Neuronal stem cell (in vitro differentiated cells): ENCODE measurements at regions not wholly inside any gene's neighbourhood (a gene's known extent, or its start where the extent isn't known, plus 50 kb on each side); places are given as distances from the start of the nearest gene placed in this dataset.

Source experiments
- DNase-seq: peaks from one replicate; pipeline ENCODE4 v3.0.0-alpha.2; 2013; ENCODE audit warnings: low spot score
- H2AFZ ChIP-seq: one replicate; pipeline ENCODE4 v1.6.1; 2013; ENCODE audit warnings: mild to moderate bottlenecking, low read length, inconsistent platforms
- H2AK5ac ChIP-seq: 2 replicates; pipeline ENCODE4 v1.6.1; 2013; ENCODE audit warnings: low read depth, mild to moderate bottlenecking, inconsistent platforms, low read length, moderate library complexity, mixed read lengths
- H2BK120ac ChIP-seq: 2 replicates; pipeline ENCODE4 v1.6.1; 2013; ENCODE audit warnings: low read depth, mild to moderate bottlenecking, inconsistent platforms, low read length, moderate library complexity, mixed read lengths
- H2BK12ac ChIP-seq: one replicate; pipeline ENCODE4 v1.6.1; 2013; ENCODE audit warnings: low read length, inconsistent platforms
- H2BK15ac ChIP-seq: 2 replicates; pipeline ENCODE4 v1.6.1; 2013; ENCODE audit warnings: mild to moderate bottlenecking, low read length, inconsistent platforms, mixed read lengths
- H2BK5ac ChIP-seq: one replicate; pipeline ENCODE4 v1.6.1; 2013; ENCODE audit warnings: inconsistent platforms, mild to moderate bottlenecking, low read length, moderate library complexity
- H3K14ac ChIP-seq: one replicate; pipeline ENCODE4 v1.6.1; 2013; ENCODE audit warnings: low read length, inconsistent platforms
- H3K18ac ChIP-seq: 2 replicates; pipeline ENCODE4 v1.6.1; 2013; ENCODE audit warnings: low read length, inconsistent platforms
- H3K23ac ChIP-seq: 2 replicates; pipeline ENCODE4 v1.6.1; 2013; ENCODE audit warnings: low read depth, mild to moderate bottlenecking, mixed read lengths, low read length, inconsistent platforms; ENCODE audit not compliant: poor library complexity
- H3K27ac ChIP-seq: replicated peaks from 3 replicates; pipeline ENCODE4 v1.5.1; 2013; ENCODE audit warnings: low read length, inconsistent platforms
- H3K27me3 ChIP-seq, 3 experiments: 2 replicates each; pipeline ENCODE4 v1.6.1; 2013; ENCODE audit warnings: low read length in 3 of 3, mild to moderate bottlenecking in 2 of 3, inconsistent platforms in 1 of 3, low read depth in 1 of 3, mixed read lengths in 1 of 3, moderate library complexity in 1 of 3; ENCODE audit not compliant: control insufficient read depth in 3 of 3, insufficient read depth in 3 of 3
- H3K36me3 ChIP-seq, 2 donors: replicated peaks in 1 of 2; 2 replicates each; pipeline ENCODE4 v1.6.1; 2013; ENCODE audit warnings: low read length in 2 of 2; ENCODE audit not compliant: control insufficient read depth in 2 of 2, insufficient read depth in 2 of 2
- H3K4ac ChIP-seq: 2 replicates; pipeline ENCODE4 v1.6.1; 2013; ENCODE audit warnings: inconsistent platforms, mild to moderate bottlenecking, low read length, moderate library complexity
- H3K4me1 ChIP-seq, 2 donors: 1 replicate in 1 of 2; 2 replicates in 1 of 2; pipeline ENCODE4 v1.6.1; 2013; ENCODE audit warnings: low read length in 2 of 2, low read depth in 1 of 2; ENCODE audit not compliant: control insufficient read depth in 2 of 2, insufficient read depth in 1 of 2
- H3K4me2 ChIP-seq: one replicate; pipeline ENCODE4 v1.6.1; 2013; ENCODE audit warnings: mild to moderate bottlenecking, low read length, inconsistent platforms; ENCODE audit not compliant: insufficient read depth, poor library complexity, severe bottlenecking
- H3K4me3 ChIP-seq, 2 donors: 2 replicates each; pipeline ENCODE4 v1.5.1; 2013; ENCODE audit warnings: low read length in 2 of 2, mild to moderate bottlenecking in 2 of 2, inconsistent platforms in 1 of 2, moderate library complexity in 1 of 2
- H3K79me1 ChIP-seq: one replicate; pipeline ENCODE4 v1.6.1; 2013; ENCODE audit warnings: low read depth, mild to moderate bottlenecking, inconsistent platforms, low read length, moderate library complexity
- H3K9ac ChIP-seq: one replicate; pipeline ENCODE4 v1.6.1; 2013; ENCODE audit warnings: mild to moderate bottlenecking, low read depth, low read length, inconsistent platforms; ENCODE audit not compliant: poor library complexity
- H3K9me3 ChIP-seq, 2 donors: replicated peaks in 1 of 2; 2 replicates each; pipeline versions ENCODE3 to v1.6.1; 2013; ENCODE audit warnings: low read length in 2 of 2, mild to moderate bottlenecking in 2 of 2, inconsistent platforms in 1 of 2, low read depth in 1 of 2, mixed read lengths in 1 of 2, moderate library complexity in 1 of 2; ENCODE audit not compliant: control insufficient read depth in 2 of 2, insufficient read depth in 1 of 2
- H4K8ac ChIP-seq: one replicate; pipeline ENCODE4 v1.6.1; 2013; ENCODE audit warnings: low read depth, mild to moderate bottlenecking, inconsistent platforms, low read length, moderate library complexity
- H4K91ac ChIP-seq: one replicate; pipeline ENCODE4 v1.6.1; 2013; ENCODE audit warnings: low read length, low read depth, mild to moderate bottlenecking, inconsistent platforms; ENCODE audit not compliant: poor library complexity
- WGBS, 2 donors: extraction: QIAGEN DNeasy Blood & Tissue Kit; methylation state at CpG; one replicate each; pipeline ENCODE4 v1.1.7; 2013; ENCODE audit warnings: missing lambda C conversion rate in 2 of 2, mixed read lengths in 1 of 2; ENCODE audit not compliant: insufficient read length in 2 of 2, insufficient replicate concordance in 1 of 2; ENCODE audit errors: extremely low coverage in 2 of 2; 5-methylcytosine and 5-hydroxymethylcytosine counted together

DNA sequence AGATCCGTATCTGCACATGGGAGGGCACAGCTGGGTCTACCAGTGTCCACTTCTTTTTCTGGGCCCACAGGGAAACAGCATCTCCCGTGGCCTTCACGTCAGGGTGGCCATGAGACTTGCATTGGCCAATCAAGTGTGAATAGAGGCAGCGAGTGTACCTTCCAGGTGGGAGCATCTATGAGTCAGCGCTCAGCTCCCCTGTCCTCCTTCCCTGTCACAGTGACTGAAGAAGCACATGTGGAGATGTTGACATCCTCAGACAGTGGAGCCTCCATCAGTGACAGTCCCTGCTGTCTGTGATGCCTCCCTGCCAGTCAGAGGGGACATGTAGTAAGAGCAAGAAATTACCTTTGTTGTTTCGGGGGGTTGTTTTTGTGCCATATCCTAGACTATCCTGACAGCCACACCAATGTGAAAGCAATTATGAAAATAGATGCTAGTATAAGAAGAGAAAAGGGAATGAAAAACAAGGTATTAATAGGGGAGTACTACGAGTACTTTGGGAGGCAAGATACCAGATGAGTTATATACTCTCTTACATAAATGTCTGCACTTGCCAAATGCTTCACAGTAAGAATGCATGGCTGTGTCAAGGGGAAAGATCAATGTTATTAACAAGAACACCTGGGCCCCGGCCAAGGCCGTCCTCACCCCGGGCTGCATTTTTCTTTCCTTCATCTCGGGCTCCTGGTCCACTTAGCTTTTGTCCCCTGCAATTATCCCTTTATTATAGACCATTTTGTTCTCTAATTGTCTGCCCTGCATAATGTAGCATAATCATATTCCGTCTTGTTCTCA lies 86.0 kb downstream of the MATN1 start:
- Histone ChIP-seq H3K9ac (no peak overlapping the region), H3K79me1 (no peaks in the 10 kb centered on the region), H2BK5ac (no peak overlapping the region), H3K36me3 (no peaks in the 10 kb centered on the region), H2BK15ac (no peak overlapping the region), H3K4me2 (no peak overlapping the region), H3K18ac (no peak overlapping the region), H3K4me1 (peaks cover 0 to 3% of the 10 kb centered on the region in 2 donors), H4K91ac (no peak overlapping the region), H2AFZ (no peak overlapping the region), H3K23ac (no peak overlapping the region), H3K14ac (no peak overlapping the region), H3K27me3 (peaks cover 0 to 24% (median 0%) of the 10 kb centered on the region in 3 experiments), H4K8ac (no peak overlapping the region), H3K4ac (no peak overlapping the region), H3K27ac (no peak overlapping the region), H2AK5ac (no peak overlapping the region), H2BK120ac (no peak overlapping the region), H3K9me3 (no peaks in the 10 kb centered on the region), H2BK12ac (no peak overlapping the region), H3K4me3 (no peak overlapping the region)
- no CpG with 5 or more reads among the region's 12 CpGs for WGBS, 2 donors
- DNase-seq = no peak

- Histone ChIP-seq H3K9ac (no peak overlapping the region), H3K36me3 (no peaks in the 10 kb centered on the region), H2BK120ac (peak overlapping the region; percentile 21), H3K4me2 (no peak overlapping the region), H3K27ac (no peak overlapping the region), H3K14ac (no peak overlapping the region), H3K27me3 (peaks cover 0 to 24% (median 0%) of the 10 kb centered on the region in 3 experiments), H3K18ac (no peak overlapping the region), H3K4ac (no peak overlapping the region), H4K91ac (no peak overlapping the region), H3K4me3 (no peak overlapping the region), H2BK12ac (no peak overlapping the region), H2AFZ (no peak overlapping the region), H3K9me3 (no peaks in the 10 kb centered on the region), H4K8ac (no peak overlapping the region), H2BK15ac (no peak overlapping the region), H2BK5ac (no peak overlapping the region), H3K4me1 (peaks cover 0 to 3% of the 10 kb centered on the region in 2 donors), H3K79me1 (no peaks in the 10 kb centered on the region), H2AK5ac (no peak overlapping the region), H3K23ac (no peak overlapping the region)
- WGBS, 2 donors = no CpG with 5 or more reads among the region's 5 CpGs
- DNase-seq = no peak
Measured at GRCh38 chr1:30636621-30637020, 86.8 kb downstream of the MATN1 start.

GRCh38 chr1:30635391-30635975 lies 87.9 kb downstream of the MATN1 start:
- Histone ChIP-seq H3K27ac (no peak overlapping the region), H3K14ac (no peak overlapping the region), H3K4me1 (peaks cover 0 to 3% of the 10 kb centered on the region in 2 donors), H3K4ac (no peak overlapping the region), H3K23ac (no peak overlapping the region), H2AFZ (no peak overlapping the region), H2BK12ac (no peak overlapping the region), H2BK120ac (no peak overlapping the region), H3K27me3 (peaks cover 0 to 16% (median 0%) of the 10 kb centered on the region in 3 experiments), H2AK5ac (no peak overlapping the region), H4K91ac (no peak overlapping the region), H2BK5ac (no peak overlapping the region), H4K8ac (no peak overlapping the region), H3K79me1 (no peaks in the 10 kb centered on the region), H3K4me3 (no peak overlapping the region), H3K9me3 (no peaks in the 10 kb centered on the region), H3K4me2 (no peak overlapping the region), H3K18ac (peak overlapping the region; percentile 16), H3K9ac (peak overlapping the region; percentile 72), H2BK15ac (no peak overlapping the region), H3K36me3 (no peaks in the 10 kb centered on the region)
- no peak for DNase-seq
- WGBS, 2 donors = no CpG with 5 or more reads among the region's 8 CpGs

GRCh38 chr1:30634507-30634906 lies 88.9 kb downstream of the MATN1 start:
- no CpG with 5 or more reads among the region's 5 CpGs for WGBS, 2 donors
- no peaks in the 10 kb centered on the region for H3K36me3 ChIP-seq
- no peak overlapping the region for H3K9ac ChIP-seq
- no peak overlapping the region for H3K27ac ChIP-seq
- H3K18ac ChIP-seq = peak overlapping the region; percentile 1
- no peak overlapping the region for H3K4ac ChIP-seq
- H3K4me3 ChIP-seq = peak overlapping the region in 1 of 2 donors; percentile 70
- H3K14ac ChIP-seq = peak overlapping the region; percentile 89
- peaks cover 0 to 3% of the 10 kb centered on the region in 2 donors for H3K4me1 ChIP-seq
- H3K79me1 ChIP-seq = no peaks in the 10 kb centered on the region
- H2AFZ ChIP-seq = no peak overlapping the region
- no peak overlapping the region for H3K23ac ChIP-seq
- H2BK15ac ChIP-seq = no peak overlapping the region
- no peak overlapping the region for H2AK5ac ChIP-seq
- no peak overlapping the region for H2BK12ac ChIP-seq
- no peak overlapping the region for H2BK5ac ChIP-seq
- no peaks in the 10 kb centered on the region for H3K9me3 ChIP-seq
- no peak overlapping the region for H2BK120ac ChIP-seq
- peaks cover 0 to 8% (median 0%) of the 10 kb centered on the region in 3 experiments for H3K27me3 ChIP-seq
- no peak overlapping the region for H4K91ac ChIP-seq
- H4K8ac ChIP-seq = no peak overlapping the region
- DNase-seq = no peak
- no peak overlapping the region for H3K4me2 ChIP-seq
